NCI-H128 (cell line): ENCODE measurements at regions not wholly inside any gene's neighbourhood (a gene's known extent, or its start where the extent isn't known, plus 50 kb on each side); places are given as distances from the start of the nearest gene placed in this dataset.

Experiments
- DNase-seq: peaks from one replicate; lab custom pipeline; 2025; ENCODE audit not compliant: unreplicated experiment; lab: John Stamatoyannopoulos, UW

DNA sequence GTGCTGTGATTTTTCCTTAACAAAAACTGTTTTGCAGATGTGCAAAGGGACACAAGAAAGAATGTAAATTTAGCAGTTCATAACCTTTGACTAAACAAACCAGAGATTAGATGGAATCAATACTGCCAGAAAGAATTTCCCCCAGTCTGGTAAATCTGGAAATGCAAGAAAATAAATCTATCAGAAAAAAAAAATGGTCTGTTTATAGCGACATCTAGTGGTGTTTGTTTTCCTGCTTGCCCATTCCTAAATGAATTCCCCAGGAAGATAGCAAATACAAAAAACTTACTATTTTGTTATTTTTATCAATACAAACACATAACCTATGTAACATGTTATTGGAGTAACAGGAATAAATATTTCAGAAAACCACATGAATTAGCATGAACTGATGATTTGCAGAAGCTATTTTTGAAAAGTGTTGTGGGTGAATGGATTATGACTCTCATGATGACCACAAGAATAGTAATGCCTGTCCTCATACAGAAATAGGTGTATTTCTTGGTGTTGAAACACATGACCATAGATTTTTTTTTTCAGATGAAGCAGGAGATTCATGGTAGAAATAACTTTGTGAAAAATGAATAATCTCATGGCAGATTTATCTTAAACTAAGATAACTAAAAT is 1703.8 kb downstream of the MAT2B start:
- no peak for DNase-seq

DNA sequence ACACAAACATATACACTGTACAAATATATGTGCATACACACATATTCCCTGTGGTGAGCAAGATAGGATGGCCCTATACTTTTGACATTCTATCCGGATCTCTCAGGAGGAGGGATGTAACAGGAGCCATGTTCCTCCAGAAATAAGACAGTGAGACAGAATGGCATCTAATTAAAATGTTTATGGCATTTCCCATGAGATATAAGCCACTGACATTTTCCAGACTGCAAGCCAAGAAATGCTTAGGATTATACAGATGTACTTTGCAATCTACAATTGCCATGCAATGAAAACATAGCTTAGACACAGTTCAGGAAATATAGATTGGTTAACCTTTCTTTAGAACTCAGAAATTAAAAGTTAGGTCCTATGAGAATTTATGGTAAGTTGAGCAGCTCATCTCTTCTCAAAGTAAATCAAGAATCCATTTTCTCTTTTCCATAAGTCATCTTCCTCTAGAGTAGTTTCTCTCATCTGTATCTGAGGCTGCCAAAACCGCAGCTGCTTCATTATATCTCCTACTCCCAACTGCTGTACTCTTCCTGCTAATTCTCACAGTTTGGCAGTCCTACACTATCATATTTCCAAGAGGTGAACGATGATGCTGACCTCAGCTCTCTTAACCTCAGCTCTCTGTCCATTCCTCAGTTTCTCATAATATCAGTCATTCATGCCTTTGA is 1719.1 kb downstream of the MAT2B start:
- DNase-seq = no peak

DNA sequence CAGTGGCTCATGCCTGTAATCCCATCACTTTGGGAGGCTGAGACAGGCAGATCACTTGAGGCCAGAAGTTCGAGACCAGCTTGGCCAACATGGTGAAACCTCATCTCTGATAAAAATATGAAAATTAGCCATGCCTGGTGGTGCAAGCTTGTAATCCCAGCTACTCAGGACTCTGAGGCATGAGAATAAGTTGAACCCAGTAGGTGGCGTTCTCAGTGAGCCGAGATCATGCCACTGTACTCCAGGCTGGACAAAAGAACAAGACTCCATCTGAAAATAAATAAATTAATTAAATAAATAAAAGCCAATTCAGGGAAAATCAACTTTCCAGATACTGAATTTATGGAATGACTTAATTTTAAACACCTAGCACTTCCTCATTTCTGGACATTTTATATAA is 1722.1 kb downstream of the MAT2B start:
- no peak for DNase-seq

DNA sequence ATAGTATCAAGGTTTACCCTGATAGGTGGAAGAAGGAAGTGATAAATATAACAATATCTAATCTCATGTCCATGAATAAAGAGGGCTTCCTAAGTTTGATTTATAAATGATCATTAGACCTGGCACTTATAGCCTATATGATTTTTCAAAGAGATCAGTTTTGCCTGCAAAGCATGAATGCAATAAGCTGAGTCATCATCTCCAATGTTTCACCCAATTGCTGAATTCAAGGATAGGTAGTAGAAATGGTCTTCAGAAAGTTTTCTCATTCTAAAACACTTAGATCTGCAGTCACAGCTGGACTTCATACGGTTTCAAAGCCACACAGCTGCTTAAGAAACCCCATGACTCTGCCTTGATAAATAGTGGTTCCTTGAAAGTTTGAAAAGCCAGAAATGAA is 1722.8 kb downstream of the MAT2B start:
- no peak for DNase-seq

DNA sequence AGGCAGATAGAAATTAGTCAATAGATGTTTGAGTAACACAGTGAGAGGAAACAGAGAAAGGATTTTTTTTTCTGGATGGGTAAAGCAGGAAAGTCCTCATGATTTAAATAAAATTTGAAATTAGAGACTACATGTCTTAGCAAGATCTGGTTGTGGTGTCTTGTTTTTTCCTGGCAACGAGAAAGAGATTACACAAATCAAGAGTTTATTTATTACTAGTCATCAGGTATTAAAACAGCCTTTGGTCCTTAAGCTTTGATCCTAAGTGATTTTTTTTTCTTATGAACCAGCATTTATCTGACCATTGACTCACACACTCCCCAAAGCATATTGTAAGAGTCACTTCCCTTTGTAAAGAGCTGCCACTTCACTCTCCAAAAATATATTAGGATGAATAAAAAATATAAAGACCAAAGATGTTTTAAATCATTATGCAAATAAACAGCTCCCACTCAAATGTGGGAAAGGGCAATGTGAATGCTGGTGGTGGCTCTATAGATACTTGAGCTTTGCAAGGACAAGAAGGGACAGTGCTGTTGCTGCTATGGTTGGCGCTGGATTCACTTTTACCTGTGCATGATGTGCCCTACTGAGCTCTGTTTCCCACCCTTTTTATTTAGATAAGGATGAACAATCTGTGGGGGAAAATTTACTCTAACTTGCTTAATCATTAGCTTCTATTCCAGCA is 1726.5 kb downstream of the MAT2B start:
- no peak for DNase-seq

GRCh38 chr5:165232509-165233028 is 1727.2 kb downstream of the MAT2B start:
- no peak for DNase-seq

DNA sequence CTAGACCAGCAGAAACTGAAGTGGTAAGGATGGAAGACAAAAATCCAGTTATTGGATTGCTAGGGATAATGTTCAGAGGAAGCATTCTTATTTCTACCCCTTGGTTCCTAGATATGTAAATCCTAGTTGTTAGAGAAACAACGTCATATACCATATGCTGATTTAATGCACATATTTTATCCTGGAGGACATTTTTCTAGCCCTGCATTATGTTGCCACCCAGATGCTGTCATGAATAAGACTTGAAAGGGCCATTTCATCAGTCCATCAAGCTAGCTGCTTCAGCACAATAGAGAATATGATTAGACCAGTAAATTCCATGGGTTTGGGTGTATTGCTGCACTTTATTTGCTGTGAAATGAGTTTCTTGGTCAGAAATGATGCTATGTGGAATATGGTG is 1736.4 kb downstream of the MAT2B start:
- no peak for DNase-seq

- no peak for DNase-seq
Measured at GRCh38 chr5:165242646-165243045, 1737.2 kb downstream of the MAT2B start.

DNA sequence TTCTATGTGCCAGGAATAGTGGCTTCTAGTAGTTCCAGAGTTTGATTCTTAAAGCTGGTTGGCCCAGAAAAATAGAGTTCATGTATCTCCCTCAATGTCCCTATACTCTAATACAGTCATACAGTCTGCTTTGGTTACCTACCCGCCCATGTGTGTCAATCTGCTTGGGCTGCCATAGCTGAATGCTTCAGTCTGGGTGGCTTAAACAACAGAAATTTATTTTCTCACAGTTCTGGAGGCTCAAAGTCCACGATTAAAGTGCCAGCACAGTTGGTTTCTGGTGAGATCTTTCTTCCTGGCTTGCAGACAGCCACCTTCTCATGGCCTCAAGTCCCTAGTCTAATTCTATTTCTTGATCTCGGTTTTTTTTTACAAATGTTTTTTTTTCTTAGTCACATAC is 1739.0 kb downstream of the MAT2B start:
- DNase-seq = no peak

DNA sequence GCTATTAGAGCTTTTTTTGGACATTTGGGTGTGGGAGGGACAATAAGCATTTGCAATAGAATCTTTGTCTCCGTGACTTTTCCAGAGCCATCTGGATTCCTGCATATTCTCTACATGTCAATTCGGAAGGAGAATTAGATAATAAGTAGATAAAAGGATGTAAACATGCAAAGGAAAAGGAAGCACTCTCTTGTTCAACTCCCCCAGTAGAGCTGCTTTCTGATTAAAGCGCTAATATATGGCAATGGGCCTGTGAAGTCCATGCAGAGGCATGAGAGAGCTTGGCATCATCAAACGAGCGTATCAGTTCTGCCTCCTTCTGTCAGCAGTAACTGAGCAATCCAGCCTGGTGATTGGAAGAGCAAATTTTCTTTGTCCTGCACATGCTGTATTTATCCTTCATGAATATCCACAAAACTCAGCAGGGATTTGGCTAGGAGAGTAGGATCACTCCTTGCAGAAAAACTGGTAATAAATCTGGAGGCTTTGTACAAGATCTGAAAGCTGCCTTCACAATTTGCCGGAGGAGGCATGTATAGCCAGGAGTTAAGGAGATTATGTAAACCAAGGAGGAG is 1752.9 kb downstream of the MAT2B start:
- no peak for DNase-seq

GRCh38 chr5:165260426-165260825 is 1755.0 kb downstream of the MAT2B start:
- no peak for DNase-seq

DNA sequence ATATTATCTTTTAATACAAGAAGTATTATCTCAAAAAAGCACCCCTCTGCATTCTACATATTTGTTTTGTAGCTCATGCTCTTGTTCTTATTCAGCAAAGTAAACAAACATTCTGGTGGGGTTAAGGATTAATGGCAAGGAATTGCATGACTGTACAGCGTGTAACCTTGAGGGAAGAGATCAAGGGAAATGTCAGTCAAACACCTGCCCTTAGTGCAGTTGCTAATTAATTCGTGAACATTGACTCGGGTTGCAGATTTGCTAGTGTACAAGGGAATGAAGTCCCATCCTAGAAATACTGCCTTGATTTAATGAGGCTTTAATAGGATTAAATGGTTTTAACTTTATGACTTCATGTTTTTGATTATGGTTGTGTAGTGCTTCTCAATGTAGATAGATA is 1758.1 kb downstream of the MAT2B start:
- DNase-seq = no peak

DNA sequence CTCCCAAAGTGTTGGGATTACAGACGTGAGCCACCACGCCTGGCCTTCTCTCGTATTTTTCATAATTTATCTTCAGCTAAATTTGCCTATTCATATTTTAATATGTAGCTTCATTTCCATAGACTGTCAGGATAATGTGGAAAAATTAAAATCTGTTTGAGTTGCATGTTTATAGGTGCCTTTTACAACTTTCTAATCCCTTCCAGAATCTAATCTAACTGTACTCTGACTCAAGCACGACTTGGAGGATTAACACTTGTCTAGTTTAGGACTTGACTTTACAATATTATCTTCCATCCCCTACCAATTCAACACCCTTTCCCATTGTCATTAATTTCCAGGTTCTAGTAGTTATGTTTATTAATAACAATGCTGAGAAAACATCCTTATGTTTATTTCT is 1761.5 kb downstream of the MAT2B start:
- DNase-seq = no peak

DNA sequence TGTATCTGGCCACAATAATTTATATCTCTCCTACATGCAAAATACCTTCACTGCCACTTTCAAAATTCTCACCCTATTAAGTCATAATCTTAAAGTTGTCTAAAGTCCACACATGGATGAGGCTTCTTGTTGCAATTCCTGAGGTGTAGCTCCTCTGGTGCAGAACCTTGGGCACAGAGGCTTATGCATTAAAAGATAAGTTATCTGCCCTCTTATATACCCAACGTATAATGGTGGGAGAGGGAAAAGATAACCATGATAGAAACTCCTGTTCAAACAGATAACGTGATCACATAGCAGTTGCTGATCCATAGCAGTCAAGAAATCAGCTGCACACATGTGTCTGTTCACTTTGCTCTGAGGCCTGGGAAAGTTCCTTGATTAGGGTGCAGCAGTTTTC is 1767.0 kb downstream of the MAT2B start:
- no peak for DNase-seq

DNA sequence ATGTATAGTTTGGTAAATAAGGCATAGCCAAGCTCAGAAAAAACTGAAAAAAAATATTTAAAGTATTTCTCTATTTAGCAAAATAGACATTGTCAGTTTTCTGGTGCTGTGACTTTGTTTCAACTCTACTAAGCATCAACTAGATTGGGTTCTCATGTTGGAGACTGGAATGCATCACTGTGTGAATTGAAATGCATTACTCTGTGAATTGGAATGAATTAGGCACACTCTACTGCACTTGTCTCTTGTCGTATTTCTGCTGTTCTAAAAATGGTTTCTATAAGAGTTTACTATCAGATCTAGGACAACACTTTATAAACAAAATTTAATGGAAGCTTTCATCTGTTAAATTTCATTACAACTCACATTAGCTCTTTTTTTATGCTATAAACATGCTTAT is 1772.2 kb downstream of the MAT2B start:
- no peak for DNase-seq

- no peak for DNase-seq
Measured at GRCh38 chr5:165282491-165282890, 1777.1 kb downstream of the MAT2B start.

- DNase-seq = no peak
Measured at GRCh38 chr5:165286692-165287091, 1781.3 kb downstream of the MAT2B start.

DNA sequence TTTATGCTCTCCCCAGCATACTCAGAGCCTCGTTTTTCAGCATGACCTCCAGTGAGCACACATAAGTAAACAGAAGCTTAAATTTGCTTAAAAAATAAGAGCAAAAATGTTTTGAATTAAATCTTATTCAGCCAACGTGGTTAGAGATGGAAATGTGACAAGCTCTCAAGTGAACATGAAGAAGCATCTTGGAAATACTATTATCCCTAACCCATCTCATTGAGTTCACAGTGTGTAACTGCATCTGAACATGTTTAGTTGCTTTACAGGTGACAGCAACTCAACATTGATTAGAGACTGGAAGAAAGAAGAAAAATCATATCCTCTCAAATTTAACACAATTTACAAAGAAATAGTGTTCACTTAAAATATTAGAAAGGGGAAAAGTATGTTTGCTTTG is 1785.1 kb downstream of the MAT2B start:
- DNase-seq = no peak

GRCh38 chr5:165296401-165297130 is 1791.1 kb downstream of the MAT2B start:
- no peak for DNase-seq

- DNase-seq = no peak
Measured at GRCh38 chr5:165304193-165304827, 1798.9 kb downstream of the MAT2B start.

DNA sequence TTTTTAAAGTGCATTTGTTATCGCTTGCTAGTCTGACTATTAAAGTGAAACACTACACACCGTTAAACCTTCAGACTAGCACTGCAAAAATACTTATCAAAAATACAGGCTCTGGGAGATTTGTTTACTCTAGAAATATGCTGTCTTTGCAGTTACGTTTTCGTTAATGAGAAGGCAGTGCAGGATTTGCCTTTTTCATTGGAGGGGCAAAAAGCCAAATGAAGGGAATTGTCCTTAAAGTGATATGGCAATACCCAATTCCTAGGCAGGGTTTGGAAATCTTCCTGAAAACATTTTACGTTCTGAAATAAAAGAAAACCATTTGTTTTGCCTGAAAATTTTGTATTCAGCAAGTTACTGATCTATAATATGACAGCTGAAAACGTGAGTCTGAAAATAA is 1800.2 kb downstream of the MAT2B start:
- DNase-seq = no peak
